GM12873 (cell line): ENCODE measurements at regions not wholly inside any gene's neighbourhood (a gene's known extent, or its start where the extent isn't known, plus 50 kb on each side); places are given as distances from the start of the nearest gene placed in this dataset.

ENCODE experiments used
- CTCF ChIP-seq: IDR thresholded peaks from 2 replicates; pipeline ENCODE4 v1.5.1; 2012; ENCODE audit warnings: low read depth, mild to moderate bottlenecking, moderate library complexity, low read length, control low read depth; ENCODE audit not compliant: insufficient read depth; ENCODE audit errors: missing control alignments

GRCh38 chr13:81326913-81327312 lies 986.0 kb upstream of the SPRY2 start:
- no peak for TF ChIP-seq CTCF

GRCh38 chr13:81320516-81320915 lies 979.6 kb upstream of the SPRY2 start:
- TF ChIP-seq CTCF: no peak

GRCh38 chr13:81319351-81319750 lies 978.4 kb upstream of the SPRY2 start:
- TF ChIP-seq CTCF: no peak

GRCh38 chr13:81318231-81319019 lies 977.5 kb upstream of the SPRY2 start:
- TF ChIP-seq CTCF: no peak

GRCh38 chr13:81314461-81314860 lies 973.5 kb upstream of the SPRY2 start:
- TF ChIP-seq CTCF: no peak

GRCh38 chr13:81305928-81306327 lies 965.0 kb upstream of the SPRY2 start:
- no peak for TF ChIP-seq CTCF

GRCh38 chr13:81304121-81304659 lies 963.3 kb upstream of the SPRY2 start:
- no peak for TF ChIP-seq CTCF
